BJ (cell line): ENCODE measurements at regions not wholly inside any gene's neighbourhood (a gene's known extent, or its start where the extent isn't known, plus 50 kb on each side); places are given as distances from the start of the nearest gene placed in this dataset.
"Not testable (repeated sequence)": the region's sequence is repeated elsewhere in the genome, so short reads cannot be mapped to it uniquely, and the experiment has no call there.

Experiments
- CTCF ChIA-PET: fragments of 350-600 bp; formaldehyde crosslinking; extraction: SDS; loops from one replicate; lab custom pipeline; 2021; ENCODE audit warnings: antibody characterized with exemption, inconsistent platforms; lab: Yijun Ruan, JAX
- POLR2A ChIA-PET: fragments of 300-600 bp; sonication (Branson Sonifier 250); formaldehyde crosslinking; extraction: SDS; loops from one replicate; lab custom pipeline; 2021; ENCODE audit warnings: antibody characterized with exemption; lab: Charles Lee
- DNase-seq: peaks from one replicate; pipeline ENCODE4 v3.0.0-alpha.2; 2011; ENCODE audit warnings: low read depth
- H3K27me3 ChIP-seq: 2 replicates; pipeline ENCODE4 v1.6.0; 2011; ENCODE audit warnings: low read length; ENCODE audit not compliant: control insufficient read depth, insufficient read depth
- H3K36me3 ChIP-seq: 2 replicates; pipeline ENCODE4 v1.5.1; 2011; ENCODE audit warnings: low read length; ENCODE audit not compliant: control insufficient read depth, insufficient read depth
- H3K4me3 ChIP-seq: 2 replicates; pipeline ENCODE4 v1.5.1; 2011; ENCODE audit warnings: low read depth, mild to moderate bottlenecking, control low read depth, low read length
- TF ChIP-seq, protein P1 (sequence below): IDR thresholded peaks from 2 replicates; pipeline ENCODE4 v1.5.1; 2011; ENCODE audit warnings: low read depth, mild to moderate bottlenecking, control low read depth, inconsistent platforms, low read length, moderate library complexity; ENCODE audit not compliant: insufficient read depth

GRCh38 chr20:29031262-29031982 is 2226.0 kb upstream of the DEFB115 start:
- DNase-seq, POLR2A ChIA-PET, H3K36me3 ChIP-seq, H3K4me3 ChIP-seq, H3K27me3 ChIP-seq, CTCF ChIA-PET: not testable (repeated sequence)

- POLR2A ChIA-PET, H3K27me3 ChIP-seq, CTCF ChIA-PET, H3K4me3 ChIP-seq, H3K36me3 ChIP-seq, DNase-seq: not testable (repeated sequence)
These were observed 2213.2 kb upstream of the DEFB115 start for GRCh38 chr20:29044239-29044638.

DNA sequence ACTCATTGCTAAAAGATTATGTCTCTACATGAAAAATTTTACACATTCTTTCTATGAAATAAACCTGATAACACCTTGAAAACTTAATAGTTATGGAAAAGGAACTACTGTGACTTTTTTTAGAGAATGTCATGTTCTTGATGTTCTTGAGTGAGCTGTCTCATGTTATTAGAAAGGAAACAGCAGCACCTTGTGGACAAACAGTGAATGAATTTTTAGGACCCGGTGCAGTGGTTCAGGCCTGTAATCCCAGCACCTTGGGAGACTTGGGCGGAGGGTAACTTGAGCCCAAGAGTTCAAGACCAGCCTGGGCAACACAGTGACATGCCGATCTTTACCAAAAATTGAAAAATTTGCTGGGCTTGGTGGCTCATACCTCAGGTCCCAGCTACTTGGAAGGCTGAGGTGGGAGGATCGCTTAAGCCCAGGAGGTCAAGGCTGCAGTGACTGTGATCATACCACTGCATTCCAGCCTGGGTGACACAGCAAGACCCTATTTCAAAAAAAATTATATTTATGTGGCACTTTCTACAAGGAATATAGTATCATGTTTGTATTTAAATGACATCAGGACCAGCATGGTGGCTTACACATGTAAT is 2207.4 kb upstream of the DEFB115 start:
- POLR2A ChIA-PET, H3K27me3 ChIP-seq, H3K4me3 ChIP-seq, DNase-seq, H3K36me3 ChIP-seq, CTCF ChIA-PET: not testable (repeated sequence)

DNA sequence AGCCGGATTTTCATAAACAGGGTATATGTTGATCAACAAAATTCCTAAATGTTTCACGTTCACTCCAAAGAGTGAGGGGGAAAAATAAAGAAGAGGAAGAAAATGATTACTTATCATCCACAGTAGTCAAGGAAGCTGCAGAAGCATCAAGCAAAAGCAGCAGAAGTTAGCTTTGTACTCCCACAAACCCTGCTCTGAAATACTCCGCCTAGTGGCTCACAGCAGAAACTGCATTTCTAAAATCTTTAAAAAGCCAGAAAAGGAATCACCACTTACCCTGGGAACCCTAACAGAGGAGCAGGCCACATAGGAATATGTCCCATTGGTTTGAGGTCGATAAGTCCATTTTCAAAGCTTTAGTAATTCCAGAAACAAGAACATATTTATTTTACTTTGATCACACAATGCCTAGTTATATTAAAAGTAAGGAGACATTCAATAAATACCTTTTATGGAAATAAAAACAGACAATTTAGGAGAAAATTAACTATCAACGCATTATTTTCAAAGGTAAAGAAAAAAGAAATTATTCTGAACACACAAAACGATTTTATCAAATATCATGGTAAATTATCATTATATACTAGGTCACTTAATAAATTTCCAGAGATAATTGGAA is 2199.5 kb upstream of the DEFB115 start:
- TF ChIP-seq, protein P1, sequence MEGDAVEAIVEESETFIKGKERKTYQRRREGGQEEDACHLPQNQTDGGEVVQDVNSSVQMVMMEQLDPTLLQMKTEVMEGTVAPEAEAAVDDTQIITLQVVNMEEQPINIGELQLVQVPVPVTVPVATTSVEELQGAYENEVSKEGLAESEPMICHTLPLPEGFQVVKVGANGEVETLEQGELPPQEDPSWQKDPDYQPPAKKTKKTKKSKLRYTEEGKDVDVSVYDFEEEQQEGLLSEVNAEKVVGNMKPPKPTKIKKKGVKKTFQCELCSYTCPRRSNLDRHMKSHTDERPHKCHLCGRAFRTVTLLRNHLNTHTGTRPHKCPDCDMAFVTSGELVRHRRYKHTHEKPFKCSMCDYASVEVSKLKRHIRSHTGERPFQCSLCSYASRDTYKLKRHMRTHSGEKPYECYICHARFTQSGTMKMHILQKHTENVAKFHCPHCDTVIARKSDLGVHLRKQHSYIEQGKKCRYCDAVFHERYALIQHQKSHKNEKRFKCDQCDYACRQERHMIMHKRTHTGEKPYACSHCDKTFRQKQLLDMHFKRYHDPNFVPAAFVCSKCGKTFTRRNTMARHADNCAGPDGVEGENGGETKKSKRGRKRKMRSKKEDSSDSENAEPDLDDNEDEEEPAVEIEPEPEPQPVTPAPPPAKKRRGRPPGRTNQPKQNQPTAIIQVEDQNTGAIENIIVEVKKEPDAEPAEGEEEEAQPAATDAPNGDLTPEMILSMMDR = peak; percentile 31; the same call in 1 of the 2 replicates
- H3K36me3 ChIP-seq, POLR2A ChIA-PET, DNase-seq, CTCF ChIA-PET, H3K27me3 ChIP-seq, H3K4me3 ChIP-seq: not testable (repeated sequence)

DNA sequence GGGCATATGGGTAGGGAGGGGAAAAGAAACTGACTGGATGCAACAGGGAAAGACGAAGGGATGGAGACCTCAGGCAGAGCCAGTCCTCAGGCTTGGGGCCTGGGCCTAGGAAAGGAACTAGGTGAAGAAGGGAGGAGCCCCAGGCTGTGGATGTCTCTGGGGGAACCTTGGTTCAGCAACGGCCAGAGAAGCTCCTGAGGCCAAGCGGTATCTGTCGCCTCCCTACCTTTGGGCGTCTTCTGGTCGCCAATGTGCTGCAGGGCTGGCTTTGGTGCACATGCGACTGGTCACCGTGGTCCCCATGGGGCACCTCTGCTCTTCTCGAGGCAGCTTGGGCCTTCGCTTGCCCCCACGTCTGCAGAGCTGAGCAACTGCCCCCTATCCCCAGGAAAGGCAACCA is 2195.0 kb upstream of the DEFB115 start:
- POLR2A ChIA-PET, DNase-seq, H3K27me3 ChIP-seq, H3K36me3 ChIP-seq, H3K4me3 ChIP-seq, CTCF ChIA-PET: not testable (repeated sequence)

DNA sequence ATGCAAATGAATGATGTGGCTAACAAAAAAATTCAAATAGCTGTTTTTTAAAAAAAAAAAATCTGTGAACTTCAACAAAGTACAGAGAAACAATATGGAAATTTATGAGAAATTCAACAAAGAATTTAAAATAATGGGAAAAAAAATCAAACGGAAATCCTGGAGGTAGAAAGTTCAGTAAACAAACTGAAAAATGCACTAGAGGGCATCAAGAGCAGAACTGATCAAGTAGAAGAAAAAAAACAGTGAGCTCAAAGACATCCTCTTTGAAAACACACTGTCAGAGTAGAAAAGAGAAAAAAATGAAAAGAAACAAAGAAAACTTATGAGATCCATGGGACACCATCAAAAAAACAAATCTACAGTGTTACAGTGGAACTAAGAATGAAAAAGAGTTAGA is 2191.1 kb upstream of the DEFB115 start:
- H3K4me3 ChIP-seq, CTCF ChIA-PET, H3K27me3 ChIP-seq, POLR2A ChIA-PET, H3K36me3 ChIP-seq, DNase-seq: not testable (repeated sequence)

GRCh38 chr20:29073640-29074039 is 2183.8 kb upstream of the DEFB115 start:
- H3K4me3 ChIP-seq, DNase-seq, POLR2A ChIA-PET, CTCF ChIA-PET, H3K27me3 ChIP-seq, H3K36me3 ChIP-seq: not testable (repeated sequence)

- POLR2A ChIA-PET = no interaction called here
- Histone ChIP-seq H3K36me3 (no peaks in the 10 kb centered on the region), H3K4me3 (peak overlapping the region; percentile 30), H3K27me3 (no peaks in the 10 kb centered on the region)
- DNase-seq = no peak
- TF ChIP-seq, protein P1 = no peak
- CTCF ChIA-PET = no interaction called here
These were observed 2177.4 kb upstream of the DEFB115 start for GRCh38 chr20:29079769-29080690.

- POLR2A ChIA-PET, CTCF ChIA-PET: not testable (repeated sequence)
These were observed 2175.8 kb upstream of the DEFB115 start for GRCh38 chr20:29081712-29082111.

More at GRCh38 chr20:29081712-29082111, 2175.8 kb upstream of the DEFB115 start:
- H3K4me3 ChIP-seq, H3K36me3 ChIP-seq, H3K27me3 ChIP-seq, DNase-seq: not testable (repeated sequence)
